Frontal cortex (tissue), 3 donors: ENCODE measurements at regions not wholly inside any gene's neighbourhood (a gene's known extent, or its start where the extent isn't known, plus 50 kb on each side); places are given as distances from the start of the nearest gene placed in this dataset.
"Not testable (repeated sequence)": the region's sequence is repeated elsewhere in the genome, so short reads cannot be mapped to it uniquely, and the experiment has no call there.

Experiments used
- DNase-seq, 2 donors: peaks; one replicate each; pipeline ENCODE4 v3.0.0; 2012; ENCODE audit warnings: low spot score in 2 of 2
- FAIRE-seq: peaks from 2 replicates; lab custom pipeline; 2012; peaks lifted over from hg19 to GRCh38; lab: Jason Lieb, UNC
- donor health status: control.
- donor health status: control.
- donor health status: control.

DNA sequence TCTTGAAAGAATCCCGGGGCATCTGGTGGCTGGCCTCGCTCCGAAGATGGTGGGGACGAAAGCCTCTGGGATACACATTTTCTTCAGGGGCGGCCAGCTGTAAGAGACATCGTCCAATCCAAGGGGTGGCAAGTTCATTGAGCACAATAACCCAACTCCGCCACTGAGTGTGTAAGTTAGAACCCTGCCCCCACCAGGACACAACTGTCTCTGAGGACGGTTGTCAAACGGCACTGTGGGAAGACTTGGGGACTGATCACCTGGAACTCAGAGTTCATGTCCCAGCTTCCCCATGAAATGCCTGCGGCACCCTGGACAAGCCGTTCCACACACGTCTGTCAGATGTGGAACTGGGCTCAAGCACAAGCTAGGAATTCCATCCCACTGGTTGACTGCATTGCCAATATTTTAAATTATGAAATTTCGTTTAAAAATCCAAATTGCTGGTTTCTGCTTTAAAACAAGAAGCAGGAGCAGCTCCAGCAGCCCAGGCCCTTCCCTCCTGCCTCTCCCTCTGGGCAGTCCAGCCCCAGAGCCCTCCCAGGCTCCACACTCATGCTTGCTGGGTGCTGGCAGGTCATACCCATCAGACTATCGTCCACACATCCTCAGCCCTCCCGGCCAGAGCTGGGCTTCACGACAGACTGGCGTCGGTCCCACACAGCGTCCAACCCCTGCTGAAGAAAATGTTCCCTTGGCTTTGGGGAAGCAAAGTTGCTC, 80.9 kb upstream of the AFDN start:
- DNase-seq = no peak
- no peak for FAIRE-seq

DNA sequence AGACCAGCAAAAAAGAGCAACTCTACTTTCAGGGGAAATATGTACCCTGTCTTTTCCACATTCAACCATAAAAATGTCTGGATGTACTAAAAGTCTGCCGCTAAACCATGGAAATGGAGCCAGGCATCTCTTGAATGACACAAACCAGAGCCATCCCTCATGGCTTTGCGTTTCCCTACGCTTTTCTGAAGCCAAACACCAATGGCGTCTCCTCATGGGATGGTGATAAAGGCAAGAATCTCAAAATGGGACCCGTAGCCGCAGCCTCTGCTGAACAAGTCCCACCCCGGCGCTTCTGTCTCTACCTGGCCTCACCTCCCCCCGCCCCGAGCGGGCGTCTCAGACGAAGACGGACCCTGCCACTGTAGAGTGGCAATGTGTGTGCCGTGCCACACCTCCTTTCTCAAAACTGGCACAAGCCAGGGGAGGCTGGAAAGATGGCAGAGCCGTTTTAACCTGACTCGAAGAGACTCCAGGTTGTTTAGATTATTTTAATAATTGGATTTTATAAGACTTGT, 80.3 kb upstream of the AFDN start:
- DNase-seq (no peak), FAIRE-seq (no peak)

DNA sequence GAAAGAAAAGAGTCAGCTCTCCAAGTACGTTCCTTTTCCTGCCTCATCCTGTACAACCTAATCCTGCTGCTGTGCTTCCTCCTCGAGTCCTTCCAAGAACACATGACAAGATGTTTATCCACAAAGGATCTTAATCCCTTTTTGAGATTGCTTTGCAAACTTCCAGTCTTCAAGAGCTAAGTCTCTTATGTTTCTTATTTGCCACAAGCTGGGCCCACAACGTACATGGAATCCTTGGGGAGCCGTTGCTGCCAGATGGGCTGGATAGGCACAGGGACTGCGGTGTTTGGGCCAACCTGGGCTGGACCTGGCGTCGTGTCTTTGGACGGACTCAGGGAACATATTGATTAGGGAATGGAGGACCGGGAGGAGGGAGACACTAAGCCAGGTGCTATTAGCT, 79.7 kb upstream of the AFDN start:
- DNase-seq (no peak), FAIRE-seq (no peak)

DNA sequence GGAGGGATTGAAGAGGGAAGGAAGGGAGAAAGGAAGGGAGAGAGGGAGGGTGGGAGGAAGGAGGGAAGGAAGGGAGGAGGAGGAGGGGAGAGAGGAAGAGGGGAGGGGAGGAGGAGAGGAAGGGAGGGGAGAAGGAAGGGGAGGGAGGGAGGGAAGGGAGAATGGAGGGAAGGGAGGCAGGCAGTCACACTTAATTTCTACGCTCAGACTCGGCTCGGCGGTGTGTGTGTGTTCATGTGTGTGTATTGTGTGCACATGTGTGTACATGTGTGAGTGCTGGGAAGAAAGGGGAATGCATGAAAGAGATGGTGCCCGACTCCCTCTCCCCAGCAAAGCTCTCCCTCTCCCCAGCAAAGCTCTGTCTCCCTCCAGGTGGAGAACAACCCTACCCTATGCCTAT, 79.1 kb upstream of the AFDN start:
- FAIRE-seq (no peak), DNase-seq (no peak)

DNA sequence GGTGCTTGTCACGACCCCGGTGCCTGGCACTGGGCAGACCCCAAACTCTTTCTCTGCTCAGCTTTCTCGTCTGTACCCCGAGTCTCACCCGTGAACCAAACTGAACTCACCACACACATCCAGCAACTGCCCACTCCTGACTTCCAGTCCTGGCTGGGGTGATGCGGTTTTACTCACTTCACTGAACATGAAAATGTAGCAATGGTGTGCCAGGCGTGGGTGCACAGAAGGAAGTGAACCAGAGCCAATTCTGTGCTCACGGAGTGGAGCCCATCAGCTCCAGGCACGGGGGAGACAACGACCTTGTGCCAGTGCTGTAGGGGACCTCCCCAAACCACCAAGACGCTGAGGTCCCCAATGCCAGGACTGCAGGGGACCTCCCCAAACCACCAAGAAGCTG, 78.7 kb upstream of the AFDN start:
- DNase-seq (no peak), FAIRE-seq (no peak)

DNA sequence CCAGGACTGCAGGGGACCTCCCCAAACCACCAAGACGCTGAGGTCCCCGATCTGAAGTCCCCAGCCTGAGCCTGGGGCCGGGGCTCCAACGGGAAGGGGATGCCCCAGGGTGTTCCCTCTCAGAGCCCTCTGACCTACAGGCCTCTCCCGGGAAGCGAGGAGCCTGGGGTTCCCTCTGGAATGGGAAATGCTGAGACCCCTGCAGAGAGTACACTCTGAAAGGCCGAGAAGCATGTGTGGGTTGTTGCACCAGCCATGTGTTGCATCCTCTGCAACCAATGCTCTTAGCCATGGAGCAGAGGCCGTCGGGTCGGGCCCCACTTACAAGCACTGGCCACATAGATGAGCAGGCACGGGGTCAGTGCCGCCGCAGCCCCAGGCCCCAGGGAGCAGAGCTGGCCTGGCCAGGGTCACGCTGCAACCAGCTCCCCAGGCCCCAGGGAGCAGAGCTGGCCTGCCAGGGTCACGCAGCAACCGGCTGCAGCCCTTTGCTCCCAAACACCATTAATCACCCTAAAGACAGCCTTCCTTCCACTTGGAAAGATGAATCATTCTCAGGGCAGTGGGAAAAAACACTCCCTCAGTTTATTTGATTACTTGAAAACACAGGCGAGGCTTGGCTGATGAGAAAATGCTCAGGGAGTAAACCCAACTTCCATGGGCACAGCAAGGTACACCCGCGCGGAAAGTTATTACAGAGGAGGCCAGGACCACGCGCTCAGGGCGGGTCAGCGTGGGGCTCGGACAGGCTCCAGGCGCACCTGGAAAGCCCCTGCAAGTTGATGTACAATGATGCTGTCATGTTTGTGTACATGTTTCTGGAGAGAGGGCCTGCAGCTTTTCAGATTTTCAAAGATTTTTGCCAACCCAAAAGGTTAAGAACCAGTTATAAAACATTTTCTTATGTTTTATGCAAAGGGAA, 78.0 kb upstream of the AFDN start:
- DNase-seq = no peak
- FAIRE-seq = no peak

DNA sequence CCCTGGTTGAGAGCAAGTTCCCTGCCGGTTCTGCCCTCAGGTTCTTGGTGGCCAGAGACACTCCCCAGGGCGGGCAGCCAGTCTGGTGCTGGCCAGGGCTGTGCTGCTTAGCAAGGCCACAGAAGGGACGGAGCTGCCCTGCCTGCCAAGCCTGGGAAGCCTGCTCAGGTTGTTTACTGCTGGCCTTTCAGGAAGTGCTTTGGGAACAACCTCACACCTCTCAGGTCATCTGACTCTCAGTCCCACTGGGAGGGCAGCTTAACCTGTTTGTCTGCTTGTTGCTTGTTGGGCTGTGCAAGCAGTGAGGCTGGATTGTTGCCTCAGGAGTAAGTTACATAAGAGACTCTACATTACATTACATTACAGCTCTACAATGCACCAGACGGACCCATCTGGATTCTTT, 75.8 kb upstream of the AFDN start:
- no peak for DNase-seq
- FAIRE-seq = no peak

DNA sequence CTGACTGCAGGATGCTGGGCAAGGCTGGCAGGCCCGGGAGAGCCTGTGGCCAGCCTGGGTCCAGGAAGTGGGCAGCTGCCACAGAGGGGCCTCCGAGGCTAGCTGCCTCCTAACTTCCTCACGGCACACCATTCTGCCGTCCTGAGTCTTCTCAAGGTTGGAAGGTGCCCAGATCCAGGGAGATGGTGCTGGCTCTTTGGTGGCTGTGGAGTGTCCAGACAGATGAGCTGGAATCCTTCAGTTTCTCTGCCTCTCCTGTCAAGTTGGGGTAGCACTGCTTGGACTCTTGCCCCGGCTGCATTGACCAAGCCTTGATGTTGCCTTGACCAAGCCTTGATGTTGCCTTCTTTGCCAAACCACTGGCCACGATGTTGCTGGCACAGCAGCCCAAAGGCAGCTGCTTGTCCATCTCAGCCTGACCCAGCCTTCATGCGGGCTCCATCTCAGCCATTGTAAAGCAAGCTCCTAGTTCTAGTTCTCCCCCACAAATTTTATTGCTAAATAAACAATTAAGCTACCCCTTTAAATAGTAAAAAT, 75.1 kb upstream of the AFDN start:
- FAIRE-seq (no peak), DNase-seq (no peak)

DNA sequence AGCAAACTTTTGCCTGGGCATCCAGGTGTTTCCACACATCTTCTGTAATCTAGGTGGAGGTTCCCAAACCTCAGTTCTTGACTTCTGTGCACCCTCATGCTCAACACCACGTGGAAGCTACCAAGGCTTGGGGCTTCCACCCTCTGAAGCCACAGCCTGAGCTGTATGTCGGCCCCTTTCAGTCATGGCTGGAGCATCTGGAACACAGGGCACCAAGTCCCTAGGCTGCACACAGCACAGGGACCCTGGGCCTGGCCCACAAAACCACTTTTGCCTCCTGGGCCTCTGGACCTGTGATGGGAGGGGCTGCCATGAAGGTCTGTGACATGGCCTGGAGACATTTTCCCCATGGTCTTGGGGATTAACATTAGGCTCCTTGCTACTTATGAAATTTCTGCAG, 73.4 kb upstream of the AFDN start:
- not testable (repeated sequence) for DNase-seq, FAIRE-seq

DNA sequence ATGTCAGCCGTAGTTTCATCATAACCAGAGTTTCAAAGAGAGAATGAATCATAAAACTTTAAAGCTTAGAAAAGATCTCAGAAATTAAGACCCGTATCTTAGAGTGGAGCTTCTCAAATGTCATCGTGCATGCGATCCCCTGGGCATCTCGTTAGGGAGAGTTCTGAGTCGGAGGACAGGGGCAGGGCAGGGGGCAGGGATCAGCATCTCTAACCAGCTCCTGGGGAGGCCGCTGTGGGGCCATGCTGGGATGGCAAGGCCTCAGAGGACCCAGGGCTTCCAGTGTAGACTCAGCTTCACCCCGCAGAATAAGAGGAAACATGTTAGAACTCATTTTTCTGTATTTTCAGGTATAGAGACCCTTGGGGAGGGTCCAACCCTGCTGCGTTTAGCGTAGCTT, 72.0 kb upstream of the AFDN start:
- FAIRE-seq = no peak
- DNase-seq = no peak

DNA sequence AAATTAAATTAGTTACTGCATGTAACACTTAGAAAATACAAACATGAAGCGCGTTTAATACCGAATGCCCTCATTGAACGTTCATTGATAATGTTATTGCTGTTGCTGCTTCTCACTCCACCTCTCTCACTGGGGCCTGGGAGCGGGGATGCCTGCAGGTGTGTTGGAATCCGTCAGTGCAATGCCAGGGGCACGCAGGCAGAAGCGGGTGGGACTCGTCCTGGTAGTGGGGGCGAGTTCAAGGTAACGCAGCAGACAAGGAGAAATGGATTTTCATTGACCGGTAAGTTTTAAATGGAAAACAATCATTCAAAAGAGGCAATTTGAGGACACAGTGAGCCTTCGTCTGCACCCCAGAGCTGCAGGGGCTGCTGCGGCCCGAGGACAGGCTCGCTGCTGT, 71.2 kb upstream of the AFDN start:
- FAIRE-seq (no peak), DNase-seq (no peak)

DNA sequence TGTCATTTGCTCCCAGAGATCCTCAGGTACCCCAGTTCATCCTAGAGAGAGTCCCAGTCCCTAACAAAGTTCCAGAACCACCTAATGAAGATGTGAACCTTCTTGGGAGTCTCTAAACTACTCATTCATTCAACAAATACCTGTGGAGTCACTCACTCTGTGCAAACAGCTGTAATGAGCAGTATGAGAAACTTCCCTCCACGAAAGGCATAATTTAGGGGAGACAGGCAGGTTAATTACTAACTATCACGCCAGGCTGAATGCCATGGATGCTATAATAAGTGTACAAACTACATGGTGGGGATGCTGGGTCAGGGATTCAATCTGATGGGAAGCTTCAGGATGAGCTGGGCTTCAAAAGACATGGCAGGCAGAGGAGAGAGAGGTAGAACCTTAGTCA, 70.1 kb upstream of the AFDN start:
- no peak for FAIRE-seq
- no peak for DNase-seq

DNA sequence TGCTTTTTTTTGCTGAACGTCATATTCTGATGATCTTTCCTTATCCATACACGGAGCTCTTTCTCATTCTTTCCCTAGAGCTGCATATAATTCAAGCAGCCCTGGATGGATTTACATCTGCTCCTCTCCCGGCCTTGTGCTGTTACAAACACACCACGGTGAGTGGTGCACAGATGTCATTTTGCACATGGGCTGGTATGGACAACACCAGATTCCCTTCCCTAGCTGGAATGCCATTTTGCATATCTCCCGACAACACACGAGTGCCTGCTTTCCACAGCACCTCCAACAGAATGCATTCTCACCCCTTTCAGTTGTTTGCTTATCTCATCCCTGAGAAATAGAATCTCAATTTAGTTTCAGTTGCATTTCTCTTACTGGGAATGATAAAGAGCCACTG, 69.5 kb upstream of the AFDN start:
- DNase-seq = no peak
- no peak for FAIRE-seq

DNA sequence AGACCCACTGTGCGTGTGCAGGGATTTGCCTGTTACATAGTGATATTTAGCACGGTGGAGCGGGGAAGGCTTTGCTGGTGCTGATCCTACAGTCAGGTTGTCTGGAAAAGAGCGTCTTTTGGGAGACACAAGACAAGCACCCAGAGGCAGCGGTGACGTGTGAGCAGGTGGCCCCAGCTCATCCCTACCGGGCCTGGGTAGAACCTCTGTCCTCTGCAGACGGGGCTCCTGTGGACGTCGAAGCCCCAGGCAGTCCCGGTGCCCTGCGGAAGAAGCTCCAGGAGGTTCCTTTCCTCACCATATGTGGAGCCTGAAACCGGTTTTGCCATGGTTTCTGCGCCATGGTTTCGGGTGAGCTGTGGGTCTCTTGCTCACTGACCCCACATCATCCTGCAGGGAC, 68.9 kb upstream of the AFDN start:
- DNase-seq (no peak), FAIRE-seq (no peak)

DNA sequence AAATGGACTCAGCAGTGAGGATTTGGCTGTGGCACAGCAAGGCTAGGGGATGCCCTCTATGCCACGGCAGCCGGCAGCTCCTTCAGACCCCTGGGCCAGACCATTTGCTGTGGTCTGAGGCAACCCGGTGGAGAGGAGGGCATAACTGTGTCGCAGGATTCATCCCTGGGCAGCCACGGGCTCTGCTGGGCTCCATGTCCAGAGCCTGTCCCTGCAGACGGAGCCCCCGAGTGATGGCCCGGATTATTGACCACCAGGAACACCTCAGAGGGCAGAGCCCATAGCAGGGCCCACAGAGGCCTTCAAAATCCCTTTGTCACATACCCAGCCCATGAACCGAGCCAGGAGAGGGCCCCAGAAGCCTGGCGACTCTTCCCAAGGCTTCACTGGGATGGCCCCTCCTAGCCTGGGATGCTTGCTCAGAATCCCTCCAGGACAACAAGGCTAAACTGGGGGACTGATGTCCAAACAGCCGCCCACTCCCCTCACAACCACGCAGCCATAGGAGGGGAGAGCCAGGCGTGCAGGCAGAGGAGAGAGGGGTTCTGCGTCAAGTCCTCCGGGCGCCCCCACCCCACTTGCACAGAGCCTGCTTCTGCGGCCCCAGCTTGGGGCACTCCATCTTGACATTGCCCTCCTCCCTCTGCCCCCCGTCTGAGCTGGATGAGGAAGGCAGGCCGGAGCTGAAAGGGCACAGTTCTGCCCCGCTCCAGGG, 68.2 kb upstream of the AFDN start:
- no peak for FAIRE-seq
- no peak for DNase-seq

DNA sequence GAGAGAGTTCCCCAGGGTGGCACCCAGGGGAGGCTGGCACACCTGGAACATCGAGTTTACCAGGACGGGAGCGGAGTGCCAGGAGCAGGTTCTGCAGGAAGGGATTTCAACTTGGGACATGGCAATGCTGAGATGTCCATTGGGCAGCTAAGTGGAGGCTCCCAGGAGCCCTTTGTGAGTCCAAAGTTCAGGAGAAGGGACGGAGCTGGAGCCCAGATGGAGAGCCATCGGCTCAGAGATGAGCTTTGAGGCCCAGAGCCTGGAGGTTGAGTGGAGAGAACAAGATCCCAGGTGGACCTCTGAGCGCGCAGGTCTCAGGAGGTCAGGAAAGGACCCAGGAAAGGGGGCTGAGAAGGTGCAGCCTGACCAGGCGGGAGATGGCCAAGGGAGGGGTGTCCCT, 67.5 kb upstream of the AFDN start:
- no peak for DNase-seq
- no peak for FAIRE-seq

DNA sequence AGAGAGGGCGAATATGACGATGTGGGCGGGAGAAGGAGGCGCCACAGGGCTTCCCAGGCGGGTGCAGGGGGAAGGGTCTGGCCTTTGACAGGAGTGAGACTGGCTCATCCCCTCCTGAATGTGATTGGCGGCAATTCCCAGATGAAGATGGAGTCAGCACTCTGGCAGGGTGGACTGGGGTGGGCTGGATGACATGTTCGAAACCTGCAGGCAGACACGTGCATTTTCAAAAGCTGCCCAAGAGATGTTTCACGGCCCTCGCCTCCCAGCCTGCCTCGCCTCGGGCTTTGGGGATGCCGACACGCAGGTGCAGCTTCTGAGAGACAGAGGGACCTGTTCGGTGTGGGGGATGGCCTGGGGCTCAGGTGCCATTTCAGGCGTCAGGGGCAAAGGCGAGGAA, 66.8 kb upstream of the AFDN start:
- FAIRE-seq = no peak
- DNase-seq = no peak

DNA sequence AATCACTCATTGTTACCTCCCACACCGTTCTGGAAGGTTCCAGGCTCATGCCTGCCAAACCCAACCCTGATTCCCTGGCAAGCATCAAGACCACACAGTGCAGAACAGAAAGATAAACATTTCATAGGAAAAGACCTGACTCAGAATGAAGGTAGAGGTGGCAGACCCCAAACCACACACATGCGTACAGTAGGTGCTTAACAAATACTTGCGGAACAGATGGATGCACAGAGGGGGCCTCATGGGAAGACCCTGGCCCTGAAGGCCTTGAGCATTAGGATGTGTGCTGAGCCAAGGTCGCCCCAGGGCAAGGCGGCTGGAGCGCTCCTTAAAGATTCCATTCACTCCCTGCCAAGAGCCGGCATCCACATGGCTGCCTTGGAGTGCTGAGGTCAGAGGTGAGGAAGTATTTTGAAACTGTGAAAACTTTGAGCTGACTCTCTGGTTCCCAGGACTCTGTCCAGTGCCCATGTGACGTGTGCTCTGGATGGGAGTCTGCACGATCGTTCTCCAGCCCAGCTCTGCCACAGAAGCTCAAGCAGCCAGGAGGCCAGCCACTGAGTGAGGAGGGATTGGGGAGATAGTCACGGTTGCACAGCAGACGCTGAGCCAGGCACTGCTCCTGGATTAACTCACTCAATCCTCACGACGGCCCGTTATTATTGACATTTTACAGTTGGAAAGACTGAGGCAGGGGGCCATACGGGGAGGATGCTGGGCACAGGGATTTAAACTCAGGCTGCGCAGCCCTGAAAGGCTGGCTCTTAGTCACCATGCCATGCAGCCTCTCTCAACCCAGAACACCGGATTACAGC, 65.5 kb upstream of the AFDN start:
- peak in 1 of 2 donors; percentile 41 for DNase-seq
- no peak for FAIRE-seq

DNA sequence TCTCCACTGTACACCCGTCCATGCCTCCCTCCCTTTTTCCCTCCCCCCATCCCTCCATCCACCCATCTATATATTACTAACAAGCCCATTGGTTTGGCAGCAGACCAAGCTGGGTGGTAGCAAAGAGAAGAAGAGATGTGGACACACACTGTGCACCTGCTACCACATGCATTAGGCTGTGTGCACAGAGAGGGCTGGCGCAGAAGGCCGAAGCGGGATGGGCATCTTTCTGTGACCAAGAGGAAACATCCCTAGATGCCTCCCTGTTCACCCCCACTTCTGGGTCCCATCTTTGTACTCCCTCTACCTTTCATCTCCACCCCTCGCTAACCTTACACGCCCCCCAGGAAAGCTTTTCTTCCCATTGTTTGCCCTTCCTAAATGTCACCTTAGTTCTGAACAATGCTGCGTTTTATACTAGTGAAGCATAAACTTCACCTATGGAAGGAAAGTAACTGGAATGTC, 64.9 kb upstream of the AFDN start:
- FAIRE-seq (no peak), DNase-seq (no peak)
